Kidney epithelial cell (primary cell): ENCODE measurements at regions not wholly inside any gene's neighbourhood (a gene's known extent, or its start where the extent isn't known, plus 50 kb on each side); places are given as distances from the start of the nearest gene placed in this dataset.

Source experiments
- DNase-seq: peaks from one replicate; pipeline ENCODE4 v3.0.0-alpha.2; 2010; ENCODE audit warnings: low read depth
- H3K27me3 ChIP-seq: 2 replicates; pipeline ENCODE4 v1.6.0; 2011; ENCODE audit warnings: low read length; ENCODE audit not compliant: control insufficient read depth, insufficient read depth
- H3K36me3 ChIP-seq: 2 replicates; pipeline ENCODE4 v1.5.1; 2011; ENCODE audit warnings: low read length; ENCODE audit not compliant: control insufficient read depth, insufficient read depth
- H3K4me3 ChIP-seq: 2 replicates; pipeline ENCODE4 v1.5.1; 2011; ENCODE audit warnings: low read depth, mild to moderate bottlenecking, control low read depth, low read length
- TF ChIP-seq, protein P1 (sequence below): IDR thresholded peaks from 2 replicates; pipeline ENCODE4 v1.5.1; 2011; ENCODE audit warnings: mild to moderate bottlenecking, moderate library complexity, low read length, control low read depth, inconsistent platforms; ENCODE audit not compliant: insufficient read depth, poor library complexity, severe bottlenecking

DNA sequence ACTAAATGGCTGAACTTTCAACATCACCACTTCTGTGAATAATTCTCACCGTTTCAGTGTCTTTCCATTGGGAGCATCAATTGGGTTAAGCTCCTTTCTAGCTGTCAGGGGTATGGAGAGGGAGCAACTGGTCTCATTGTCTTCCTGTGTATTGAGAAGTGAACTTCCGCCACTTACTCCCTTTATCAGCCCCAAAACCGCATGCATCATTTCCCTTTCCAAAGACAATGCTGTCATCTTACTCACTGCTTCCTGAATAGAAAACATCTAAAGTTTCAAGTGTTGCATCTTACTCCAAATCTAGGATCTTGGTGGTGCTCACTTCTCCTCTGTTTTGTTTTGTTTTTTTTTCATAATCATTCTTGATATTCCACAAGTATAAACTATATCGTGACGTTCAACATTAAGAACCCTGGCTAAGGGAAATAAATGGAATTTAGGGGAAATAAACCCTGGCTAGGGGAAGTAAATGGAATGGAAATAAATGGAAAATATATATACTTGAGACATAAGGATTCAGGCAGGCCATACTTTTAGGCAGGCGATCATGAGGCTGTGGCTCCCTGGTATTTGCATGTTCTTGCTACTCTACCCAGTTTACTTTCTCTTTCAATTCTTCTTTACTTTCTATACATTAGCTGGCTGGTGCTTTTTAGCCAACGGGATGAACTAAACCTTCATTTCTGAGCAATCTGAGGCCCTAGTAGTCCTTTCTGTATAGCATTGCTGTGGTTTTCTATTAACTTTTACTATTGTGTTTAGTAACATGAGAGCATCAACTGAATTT, 371.9 kb downstream of the BMPER start:
- Histone ChIP-seq H3K36me3 (no peaks in the 10 kb centered on the region), H3K27me3 (no peaks in the 10 kb centered on the region), H3K4me3 (no peak overlapping the region)
- TF ChIP-seq, protein P1, sequence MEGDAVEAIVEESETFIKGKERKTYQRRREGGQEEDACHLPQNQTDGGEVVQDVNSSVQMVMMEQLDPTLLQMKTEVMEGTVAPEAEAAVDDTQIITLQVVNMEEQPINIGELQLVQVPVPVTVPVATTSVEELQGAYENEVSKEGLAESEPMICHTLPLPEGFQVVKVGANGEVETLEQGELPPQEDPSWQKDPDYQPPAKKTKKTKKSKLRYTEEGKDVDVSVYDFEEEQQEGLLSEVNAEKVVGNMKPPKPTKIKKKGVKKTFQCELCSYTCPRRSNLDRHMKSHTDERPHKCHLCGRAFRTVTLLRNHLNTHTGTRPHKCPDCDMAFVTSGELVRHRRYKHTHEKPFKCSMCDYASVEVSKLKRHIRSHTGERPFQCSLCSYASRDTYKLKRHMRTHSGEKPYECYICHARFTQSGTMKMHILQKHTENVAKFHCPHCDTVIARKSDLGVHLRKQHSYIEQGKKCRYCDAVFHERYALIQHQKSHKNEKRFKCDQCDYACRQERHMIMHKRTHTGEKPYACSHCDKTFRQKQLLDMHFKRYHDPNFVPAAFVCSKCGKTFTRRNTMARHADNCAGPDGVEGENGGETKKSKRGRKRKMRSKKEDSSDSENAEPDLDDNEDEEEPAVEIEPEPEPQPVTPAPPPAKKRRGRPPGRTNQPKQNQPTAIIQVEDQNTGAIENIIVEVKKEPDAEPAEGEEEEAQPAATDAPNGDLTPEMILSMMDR, result no peak
- no peak for DNase-seq

DNA sequence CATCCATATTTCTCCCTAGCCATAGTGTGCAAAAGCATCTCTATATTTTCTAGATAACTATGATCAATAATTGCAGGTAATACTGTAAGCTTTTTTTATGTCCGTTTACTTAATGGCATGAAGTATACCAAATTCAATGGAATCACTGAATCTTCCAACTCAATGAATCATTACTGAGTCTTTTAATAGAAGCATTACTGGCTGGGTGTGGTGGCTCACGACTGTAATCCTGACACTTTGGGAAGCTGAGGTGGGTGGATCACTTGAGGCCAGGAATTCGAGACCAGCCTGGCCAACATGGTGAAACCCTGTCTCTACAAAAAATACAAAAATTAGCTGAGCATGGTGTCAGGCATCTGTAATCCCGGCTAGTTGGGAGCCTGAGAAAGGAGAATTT, 372.5 kb downstream of the BMPER start:
- no peak for DNase-seq

DNA sequence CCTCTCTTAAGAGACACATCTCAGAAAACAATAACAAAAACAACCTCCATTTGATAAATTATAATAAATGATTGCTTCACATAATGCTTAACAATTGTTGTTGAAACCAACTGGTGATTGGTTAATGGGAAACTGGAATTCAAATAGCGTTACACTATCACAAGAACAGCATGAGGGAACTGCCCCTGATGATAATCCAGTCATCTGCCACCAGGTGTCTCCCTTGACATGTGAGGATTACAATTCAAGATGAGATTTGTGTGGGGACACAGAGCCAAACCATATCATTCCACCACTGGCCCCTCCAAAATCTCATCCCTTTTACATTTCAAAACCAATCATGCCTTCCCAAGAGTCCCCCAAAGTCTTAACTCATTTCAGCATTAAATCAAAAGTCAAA, 375.9 kb downstream of the BMPER start:
- TF ChIP-seq, protein P1, result peak; percentile 6
- DNase-seq, result no peak
- Histone ChIP-seq H3K36me3 (no peaks in the 10 kb centered on the region), H3K4me3 (no peak overlapping the region), H3K27me3 (no peaks in the 10 kb centered on the region)

More for the DNA sequence above, 372.5 kb downstream of the BMPER start:
- no peak overlapping the region for H3K4me3 ChIP-seq
- no peaks in the 10 kb centered on the region for H3K27me3 ChIP-seq
- no peaks in the 10 kb centered on the region for H3K36me3 ChIP-seq
- TF ChIP-seq, protein P1, result no peak

GRCh38 chr7:34282271-34282670, 375.7 kb upstream of the NPSR1 start:
- Histone ChIP-seq H3K27me3 (no peaks in the 10 kb centered on the region), H3K4me3 (no peak overlapping the region), H3K36me3 (no peaks in the 10 kb centered on the region)
- no peak for DNase-seq
- TF ChIP-seq, protein P1, result no peak

GRCh38 chr7:34296663-34297062, 361.4 kb upstream of the NPSR1 start:
- Histone ChIP-seq H3K27me3 (no peaks in the 10 kb centered on the region), H3K36me3 (no peaks in the 10 kb centered on the region), H3K4me3 (no peak overlapping the region)
- TF ChIP-seq, protein P1, result no peak
- DNase-seq, result no peak

GRCh38 chr7:34298492-34299013, 359.5 kb upstream of the NPSR1 start:
- Histone ChIP-seq H3K4me3 (no peak overlapping the region), H3K27me3 (no peaks in the 10 kb centered on the region), H3K36me3 (no peaks in the 10 kb centered on the region)
- TF ChIP-seq, protein P1, result no peak
- DNase-seq, result no peak
